RWPE2 (cell line): ENCODE measurements at regions not wholly inside any gene's neighbourhood (a gene's known extent, or its start where the extent isn't known, plus 50 kb on each side); places are given as distances from the start of the nearest gene placed in this dataset.

ENCODE experiments used
- ATAC-seq: fragments of 200-7000 bp; cut with Tn5 transposase; 3 replicates; pipeline ENCODE4 v1.9.1; 2021; ENCODE audit warnings: low read depth
- DNase-seq: peaks from one replicate; pipeline ENCODE4 v3.0.0-alpha.2; 2020; ENCODE audit warnings: low spot score
- H3K27ac ChIP-seq: fragments of 450-650 bp; 2 replicates; pipeline ENCODE4 v1.5.1; 2017; ENCODE audit warnings: mild to moderate bottlenecking; ENCODE audit not compliant: poor library complexity, severe bottlenecking
- H3K27me3 ChIP-seq: fragments of 250-450 bp; sonication (Bioruptor Pico); 2 replicates; pipeline ENCODE4 v1.5.1; 2021; ENCODE audit warnings: mild to moderate bottlenecking, moderate library complexity; ENCODE audit not compliant: insufficient read depth, poor library complexity, severe bottlenecking
- H3K36me3 ChIP-seq: fragments of 250-450 bp; sonication (Bioruptor Pico); 2 replicates; pipeline ENCODE4 v1.5.1; 2020; ENCODE audit warnings: low read depth, mild to moderate bottlenecking, moderate library complexity
- H3K4me1 ChIP-seq: fragments of 250-450 bp; sonication (Bioruptor Pico); 2 replicates; pipeline ENCODE4 v1.5.1; 2021; ENCODE audit warnings: mild to moderate bottlenecking, moderate library complexity; ENCODE audit not compliant: insufficient read depth, poor library complexity, severe bottlenecking
- H3K4me3 ChIP-seq: fragments of 250-450 bp; sonication (Bioruptor Pico); 2 replicates; pipeline ENCODE4 v1.5.1; 2021; ENCODE audit warnings: mild to moderate bottlenecking, moderate library complexity; ENCODE audit not compliant: severe bottlenecking
- H3K9me3 ChIP-seq: fragments of 250-450 bp; sonication (Bioruptor Pico); 2 replicates; pipeline ENCODE4 v1.5.1; 2021; ENCODE audit warnings: mild to moderate bottlenecking, moderate library complexity; ENCODE audit not compliant: severe bottlenecking
- TF ChIP-seq, protein P1 (sequence below): fragments of 450-650 bp; IDR thresholded peaks from one replicate; pipeline ENCODE4 v1.5.1; 2017; ENCODE audit warnings: mild to moderate bottlenecking, moderate library complexity; ENCODE audit not compliant: poor library complexity, severe bottlenecking

DNA sequence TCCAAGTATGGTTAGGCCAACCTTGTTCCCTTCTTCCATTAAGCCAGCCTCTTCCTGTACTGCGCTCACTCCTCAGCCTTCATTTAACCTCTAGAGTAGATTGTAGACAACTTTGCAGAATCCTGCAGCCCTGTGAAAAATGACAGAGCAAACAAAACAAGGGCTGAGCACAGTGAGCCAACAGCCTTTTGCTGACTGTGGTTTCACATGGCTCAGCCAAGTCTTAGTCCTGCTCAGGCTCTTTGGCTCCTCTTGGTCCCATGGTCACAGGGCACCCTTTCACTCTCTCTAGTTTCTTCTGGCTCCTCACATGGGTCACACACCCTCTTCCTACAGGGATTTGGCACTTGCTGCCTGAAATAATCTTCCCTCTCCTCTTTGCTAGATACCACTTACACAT, 900.3 kb downstream of the CCSER2 start:
- no peaks in the 10 kb centered on the region for H3K9me3 ChIP-seq
- no peaks in the 10 kb centered on the region for H3K36me3 ChIP-seq
- no peaks in the 10 kb centered on the region for H3K4me1 ChIP-seq
- no peak for DNase-seq
- TF ChIP-seq, protein P1, sequence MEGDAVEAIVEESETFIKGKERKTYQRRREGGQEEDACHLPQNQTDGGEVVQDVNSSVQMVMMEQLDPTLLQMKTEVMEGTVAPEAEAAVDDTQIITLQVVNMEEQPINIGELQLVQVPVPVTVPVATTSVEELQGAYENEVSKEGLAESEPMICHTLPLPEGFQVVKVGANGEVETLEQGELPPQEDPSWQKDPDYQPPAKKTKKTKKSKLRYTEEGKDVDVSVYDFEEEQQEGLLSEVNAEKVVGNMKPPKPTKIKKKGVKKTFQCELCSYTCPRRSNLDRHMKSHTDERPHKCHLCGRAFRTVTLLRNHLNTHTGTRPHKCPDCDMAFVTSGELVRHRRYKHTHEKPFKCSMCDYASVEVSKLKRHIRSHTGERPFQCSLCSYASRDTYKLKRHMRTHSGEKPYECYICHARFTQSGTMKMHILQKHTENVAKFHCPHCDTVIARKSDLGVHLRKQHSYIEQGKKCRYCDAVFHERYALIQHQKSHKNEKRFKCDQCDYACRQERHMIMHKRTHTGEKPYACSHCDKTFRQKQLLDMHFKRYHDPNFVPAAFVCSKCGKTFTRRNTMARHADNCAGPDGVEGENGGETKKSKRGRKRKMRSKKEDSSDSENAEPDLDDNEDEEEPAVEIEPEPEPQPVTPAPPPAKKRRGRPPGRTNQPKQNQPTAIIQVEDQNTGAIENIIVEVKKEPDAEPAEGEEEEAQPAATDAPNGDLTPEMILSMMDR: no peak
- no peak overlapping the region for H3K27ac ChIP-seq
- H3K27me3 ChIP-seq: no peaks in the 10 kb centered on the region
- no peak overlapping the region for H3K4me3 ChIP-seq
- ATAC-seq: no peak

DNA sequence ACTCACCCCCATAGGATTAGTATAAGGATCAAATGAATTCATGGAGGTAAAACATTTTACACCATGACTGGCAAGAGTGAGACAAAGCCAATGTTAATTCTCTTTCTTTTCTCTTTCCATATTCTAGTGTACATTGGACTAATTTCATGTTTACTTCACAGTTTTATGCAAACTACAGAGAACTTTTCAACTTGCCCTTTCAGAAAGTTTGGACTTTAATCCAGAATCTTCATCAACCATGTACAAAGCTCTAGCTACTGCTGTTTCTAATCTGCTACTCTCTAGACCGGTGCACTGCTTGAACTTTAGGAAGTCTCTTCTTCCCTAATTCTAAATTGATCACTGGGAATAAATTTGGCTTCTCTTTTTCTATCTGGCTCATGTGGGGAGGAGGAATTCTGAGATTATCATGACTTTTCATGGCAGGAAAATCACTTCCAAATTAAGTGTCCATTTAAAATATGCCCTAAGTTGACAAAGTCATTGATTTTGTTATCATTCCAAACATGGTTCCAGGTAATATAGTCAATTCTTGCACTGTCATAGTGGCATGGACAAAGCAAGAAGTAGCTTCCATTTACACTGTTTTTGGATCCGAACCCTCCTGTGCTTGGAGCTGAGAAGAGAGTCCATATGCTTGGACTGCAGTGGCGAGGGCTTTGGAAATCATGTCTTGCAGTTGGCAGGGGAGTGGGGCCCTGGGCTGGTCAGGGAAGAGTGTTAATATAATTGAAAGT, 903.3 kb downstream of the CCSER2 start:
- H3K27ac ChIP-seq: no peak overlapping the region
- no peaks in the 10 kb centered on the region for H3K27me3 ChIP-seq
- peaks cover 2% of the 10 kb centered on the region for H3K9me3 ChIP-seq
- no peaks in the 10 kb centered on the region for H3K36me3 ChIP-seq
- TF ChIP-seq, protein P1: no peak
- ATAC-seq (no peak), DNase-seq (no peak)
- H3K4me1 ChIP-seq: no peaks in the 10 kb centered on the region
- no peak overlapping the region for H3K4me3 ChIP-seq

DNA sequence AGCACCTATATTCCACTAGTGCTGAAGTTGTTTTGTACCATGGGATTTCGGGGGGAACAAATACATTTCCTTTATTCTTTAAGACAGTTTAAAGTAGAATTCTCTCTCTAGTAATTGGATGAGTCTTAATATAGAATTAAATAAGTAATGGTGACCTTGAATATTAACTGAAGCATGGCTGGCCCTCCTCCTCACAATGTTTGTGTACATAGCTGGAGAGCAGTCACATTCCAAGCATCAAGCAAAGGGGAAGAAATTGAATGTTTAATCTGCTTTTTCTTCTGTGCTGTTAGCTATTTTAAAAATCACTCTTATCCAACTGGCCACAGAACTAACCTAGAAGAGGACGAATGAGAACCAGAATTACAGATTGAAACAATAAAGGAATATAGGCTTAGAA, 906.9 kb downstream of the CCSER2 start:
- no peak for DNase-seq
- no peak for ATAC-seq
- Histone ChIP-seq H3K27ac (no peak overlapping the region), H3K9me3 (peaks cover 2% of the 10 kb centered on the region), H3K36me3 (no peaks in the 10 kb centered on the region), H3K4me1 (no peaks in the 10 kb centered on the region), H3K27me3 (no peaks in the 10 kb centered on the region), H3K4me3 (no peak overlapping the region)
- TF ChIP-seq, protein P1: no peak

DNA sequence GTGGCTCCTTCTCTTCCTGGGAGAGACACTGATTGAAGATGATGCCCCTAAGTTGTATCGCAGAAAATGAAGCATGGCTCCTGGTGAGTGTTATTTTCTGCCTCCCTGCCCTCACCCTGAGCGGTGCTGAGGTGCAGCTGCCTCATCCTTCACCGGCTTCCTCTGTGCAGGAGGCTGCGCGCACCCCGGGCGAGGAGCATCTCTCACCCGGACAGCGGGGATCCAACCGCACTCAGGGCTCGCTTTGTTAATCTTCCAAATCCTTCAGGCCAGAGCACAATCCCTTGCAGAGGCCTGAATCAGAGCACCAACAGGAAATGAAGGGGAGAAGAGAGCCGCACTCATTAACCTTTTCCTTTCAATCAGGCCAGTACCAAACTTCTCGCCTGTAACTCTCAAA, 910.3 kb downstream of the CCSER2 start:
- no peak for DNase-seq
- ATAC-seq: no peak
- no peaks in the 10 kb centered on the region for H3K36me3 ChIP-seq
- no peaks in the 10 kb centered on the region for H3K27me3 ChIP-seq
- no peak overlapping the region for H3K4me3 ChIP-seq
- no peaks in the 10 kb centered on the region for H3K4me1 ChIP-seq
- H3K9me3 ChIP-seq: peaks cover 2% of the 10 kb centered on the region
- no peak overlapping the region for H3K27ac ChIP-seq
- TF ChIP-seq, protein P1: no peak

DNA sequence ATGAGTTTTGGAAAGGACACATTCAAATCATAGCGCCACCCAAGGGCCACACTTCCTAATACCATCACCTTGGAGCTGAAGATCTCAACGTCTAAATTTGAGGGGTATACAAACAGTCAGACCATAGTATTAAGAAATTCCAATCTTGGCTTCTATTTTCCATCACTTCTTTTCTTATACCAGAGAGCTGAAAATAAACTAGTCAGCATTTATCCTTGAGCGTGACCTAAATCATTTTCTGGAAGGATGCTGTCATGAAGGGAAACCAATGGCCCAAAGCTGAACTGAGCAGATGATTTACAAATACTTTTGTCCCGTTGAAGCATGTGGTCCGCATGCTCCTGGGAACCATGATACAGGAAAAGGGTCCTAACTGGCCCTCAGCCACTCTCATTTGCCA, 921.9 kb downstream of the CCSER2 start:
- H3K4me1 ChIP-seq: no peaks in the 10 kb centered on the region
- TF ChIP-seq, protein P1: no peak
- DNase-seq (no peak), ATAC-seq (no peak)
- H3K4me3 ChIP-seq: no peak overlapping the region
- H3K27me3 ChIP-seq: no peaks in the 10 kb centered on the region
- no peaks in the 10 kb centered on the region for H3K9me3 ChIP-seq
- H3K27ac ChIP-seq: no peak overlapping the region
- no peaks in the 10 kb centered on the region for H3K36me3 ChIP-seq
